ENCODE measurements at regions not wholly inside any gene's neighbourhood (a gene's known extent, or its start where the extent isn't known, plus 50 kb on each side); places are given as distances from the start of the nearest gene placed in this dataset.
"Not testable (repeated sequence)": the region's sequence is repeated elsewhere in the genome, so short reads cannot be mapped to it uniquely, and the experiment has no call there.

- Histone ChIP-seq H3K27me3 (ENCODE audit: control insufficient read depth in 2 of 2, insufficient read depth in 2 of 2, low read length in 2 of 2) (no peaks in the 10 kb centered on the region), H3K9me3 (ENCODE audit: control insufficient read depth in 2 of 3, low read length in 3 of 3) (no peaks in the 10 kb centered on the region), H3K4me3 (ENCODE audit: low read length) (no peak overlapping the region), H3K36me3 (ENCODE audit: control insufficient read depth in 2 of 3, insufficient read depth in 3 of 3, low read length in 3 of 3) (no peaks in the 10 kb centered on the region), H3K27ac (ENCODE audit: low read depth, low read length) (no peak overlapping the region), H3K4me1 (ENCODE audit: control insufficient read depth in 2 of 2, insufficient read depth in 2 of 2, low read length in 2 of 2) (no peaks in the 10 kb centered on the region)
- H3K27ac Mint-ChIP-seq: no peak overlapping the region
- DNase-seq (no peak), ATAC-seq (no peak)
- H3K36me3 Mint-ChIP-seq: no peaks in the 10 kb centered on the region
- no peaks in the 10 kb centered on the region for H3K27me3 Mint-ChIP-seq
- intact Hi-C loops (cut with micrococcal nuclease): no loop called here
- ChIA-PET CTCF (no interaction called here), POLR2A (no interaction called here)
- no peaks in the 10 kb centered on the region for H3K4me1 Mint-ChIP-seq
- peaks cover 0 to 7% (median 4%) of the 10 kb centered on the region in 11 donors for H3K9me3 Mint-ChIP-seq
- H3K4me3 Mint-ChIP-seq: no peak overlapping the region
Measured at GRCh38 chr5:44681906-44682305, 126.8 kb upstream of the MRPS30 start.

- ATAC-seq (no peak), DNase-seq (no peak)
- Mint-ChIP-seq H3K36me3 (no peaks in the 10 kb centered on the region), H3K4me1 (no peaks in the 10 kb centered on the region), H3K4me3 (no peak overlapping the region), H3K27ac (no peak overlapping the region), H3K27me3 (no peaks in the 10 kb centered on the region), H3K9me3 (peaks cover 0 to 10% (median 7%) of the 10 kb centered on the region in 11 donors)
- ChIA-PET CTCF (no interaction called here), POLR2A (no interaction called here)
- Histone ChIP-seq H3K36me3 (ENCODE audit: control insufficient read depth in 2 of 3, insufficient read depth in 3 of 3, low read length in 3 of 3) (no peaks in the 10 kb centered on the region), H3K4me1 (ENCODE audit: control insufficient read depth in 2 of 2, insufficient read depth in 2 of 2, low read length in 2 of 2) (no peaks in the 10 kb centered on the region), H3K27me3 (ENCODE audit: control insufficient read depth in 2 of 2, insufficient read depth in 2 of 2, low read length in 2 of 2) (no peaks in the 10 kb centered on the region), H3K4me3 (ENCODE audit: low read length) (no peak overlapping the region), H3K27ac (ENCODE audit: low read depth, low read length) (no peak overlapping the region), H3K9me3 (ENCODE audit: control insufficient read depth in 2 of 3, low read length in 3 of 3) (no peaks in the 10 kb centered on the region)
- intact Hi-C loops (cut with micrococcal nuclease): no loop called here
Measured at GRCh38 chr5:44679214-44679613, 129.5 kb upstream of the MRPS30 start.

GRCh38 chr5:44675296-44675695, 133.5 kb upstream of the MRPS30 start:
- CTCF ChIA-PET: no interaction called here

GRCh38 chr5:44674461-44674860, 134.3 kb upstream of the MRPS30 start:
- no peaks in the 10 kb centered on the region for H3K9me3 ChIP-seq (ENCODE audit: control insufficient read depth in 2 of 3, low read length in 3 of 3)
- DNase-seq (no peak), ATAC-seq (no peak)
- no peak overlapping the region for H3K4me3 Mint-ChIP-seq
- intact Hi-C loops (cut with micrococcal nuclease): no loop called here
- peaks cover 0 to 17% (median 10%) of the 10 kb centered on the region in 11 donors for H3K9me3 Mint-ChIP-seq
- no peaks in the 10 kb centered on the region for H3K36me3 ChIP-seq (ENCODE audit: control insufficient read depth in 2 of 3, insufficient read depth in 3 of 3, low read length in 3 of 3)
- no peaks in the 10 kb centered on the region for H3K27me3 ChIP-seq (ENCODE audit: control insufficient read depth in 2 of 2, insufficient read depth in 2 of 2, low read length in 2 of 2)
- no peaks in the 10 kb centered on the region for H3K27me3 Mint-ChIP-seq
- ChIA-PET POLR2A (no interaction called here), CTCF (no interaction called here)
- no peaks in the 10 kb centered on the region for H3K4me1 Mint-ChIP-seq
- no peaks in the 10 kb centered on the region for H3K36me3 Mint-ChIP-seq
- no peak overlapping the region for H3K27ac ChIP-seq (ENCODE audit: low read depth, low read length)
- no peak overlapping the region for H3K4me3 ChIP-seq (ENCODE audit: low read length)
- H3K4me1 ChIP-seq (ENCODE audit: control insufficient read depth in 2 of 2, insufficient read depth in 2 of 2, low read length in 2 of 2): no peaks in the 10 kb centered on the region
- H3K27ac Mint-ChIP-seq: no peak overlapping the region

More at GRCh38 chr5:44675296-44675695, 133.5 kb upstream of the MRPS30 start:
- DNase-seq (no peak), ATAC-seq (no peak)
- H3K9me3 ChIP-seq (ENCODE audit: control insufficient read depth in 2 of 3, low read length in 3 of 3): no peaks in the 10 kb centered on the region
- H3K27ac ChIP-seq (ENCODE audit: low read depth, low read length): no peak overlapping the region
- intact Hi-C loops (cut with micrococcal nuclease): no loop called here
- no peaks in the 10 kb centered on the region for H3K36me3 Mint-ChIP-seq
- no peak overlapping the region for H3K4me3 ChIP-seq (ENCODE audit: low read length)
- H3K4me3 Mint-ChIP-seq: no peak overlapping the region
- H3K27ac Mint-ChIP-seq: no peak overlapping the region
- peaks cover 0 to 15% (median 8%) of the 10 kb centered on the region in 11 donors for H3K9me3 Mint-ChIP-seq
- no peaks in the 10 kb centered on the region for H3K27me3 ChIP-seq (ENCODE audit: control insufficient read depth in 2 of 2, insufficient read depth in 2 of 2, low read length in 2 of 2)
- no peaks in the 10 kb centered on the region for H3K27me3 Mint-ChIP-seq
- no peaks in the 10 kb centered on the region for H3K4me1 ChIP-seq (ENCODE audit: control insufficient read depth in 2 of 2, insufficient read depth in 2 of 2, low read length in 2 of 2)
- H3K4me1 Mint-ChIP-seq: no peaks in the 10 kb centered on the region
- H3K36me3 ChIP-seq (ENCODE audit: control insufficient read depth in 2 of 3, insufficient read depth in 3 of 3, low read length in 3 of 3): no peaks in the 10 kb centered on the region
- POLR2A ChIA-PET: no interaction called here

- H3K27me3 ChIP-seq (ENCODE audit: control insufficient read depth in 2 of 2, insufficient read depth in 2 of 2, low read length in 2 of 2); H3K36me3 ChIP-seq (ENCODE audit: control insufficient read depth in 2 of 3, insufficient read depth in 3 of 3, low read length in 3 of 3); H3K27ac Mint-ChIP-seq; POLR2A ChIA-PET; H3K36me3 Mint-ChIP-seq; H3K4me1 ChIP-seq (ENCODE audit: control insufficient read depth in 2 of 2, insufficient read depth in 2 of 2, low read length in 2 of 2); H3K9me3 ChIP-seq (ENCODE audit: control insufficient read depth in 2 of 3, low read length in 3 of 3); intact Hi-C loops (cut with micrococcal nuclease); ATAC-seq; H3K27ac ChIP-seq (ENCODE audit: low read depth, low read length); H3K4me1 Mint-ChIP-seq; DNase-seq; CTCF ChIA-PET; H3K4me3 ChIP-seq (ENCODE audit: low read length); H3K27me3 Mint-ChIP-seq; H3K4me3 Mint-ChIP-seq: not testable (repeated sequence)
- H3K9me3 Mint-ChIP-seq: peaks cover 3 to 30% (median 14%) of the 10 kb centered on the region in 11 donors
Measured at GRCh38 chr5:44668471-44668870, 140.3 kb upstream of the MRPS30 start.

GRCh38 chr5:44665101-44665701, 143.5 kb upstream of the MRPS30 start:
- Histone ChIP-seq H3K36me3 (ENCODE audit: control insufficient read depth in 2 of 3, insufficient read depth in 3 of 3, low read length in 3 of 3) (no peaks in the 10 kb centered on the region), H3K27me3 (ENCODE audit: control insufficient read depth in 2 of 2, insufficient read depth in 2 of 2, low read length in 2 of 2) (no peaks in the 10 kb centered on the region), H3K4me1 (ENCODE audit: control insufficient read depth in 2 of 2, insufficient read depth in 2 of 2, low read length in 2 of 2) (no peaks in the 10 kb centered on the region), H3K27ac (ENCODE audit: low read depth, low read length) (no peak overlapping the region), H3K4me3 (ENCODE audit: low read length) (no peak overlapping the region), H3K9me3 (ENCODE audit: control insufficient read depth in 2 of 3, low read length in 3 of 3) (no peaks in the 10 kb centered on the region)
- H3K4me1 Mint-ChIP-seq: no peaks in the 10 kb centered on the region
- DNase-seq (no peak), ATAC-seq (no peak)
- H3K36me3 Mint-ChIP-seq: peaks cover 0 to 3% (median 0%) of the 10 kb centered on the region in 5 donors
- H3K9me3 Mint-ChIP-seq: peaks cover 4 to 30% (median 15%) of the 10 kb centered on the region in 11 donors
- ChIA-PET CTCF (no interaction called here), POLR2A (no interaction called here)
- H3K27me3 Mint-ChIP-seq: no peaks in the 10 kb centered on the region
- no peak overlapping the region for H3K27ac Mint-ChIP-seq
- no peak overlapping the region for H3K4me3 Mint-ChIP-seq
- intact Hi-C loops (cut with micrococcal nuclease): no loop called here

- Mint-ChIP-seq H3K27ac (no peak overlapping the region), H3K4me3 (no peak overlapping the region), H3K27me3 (no peaks in the 10 kb centered on the region), H3K36me3 (peaks cover 0 to 3% (median 0%) of the 10 kb centered on the region in 5 donors), H3K4me1 (no peaks in the 10 kb centered on the region), H3K9me3 (peaks cover 4 to 30% (median 14%) of the 10 kb centered on the region in 11 donors)
- intact Hi-C loops (cut with micrococcal nuclease): no loop called here
- ATAC-seq: no peak
- ChIA-PET CTCF (no interaction called here), POLR2A (no interaction called here)
- DNase-seq: no peak
- H3K4me3 ChIP-seq (ENCODE audit: low read length): no peak overlapping the region
- no peaks in the 10 kb centered on the region for H3K36me3 ChIP-seq (ENCODE audit: control insufficient read depth in 2 of 3, insufficient read depth in 3 of 3, low read length in 3 of 3)
- H3K9me3 ChIP-seq (ENCODE audit: control insufficient read depth in 2 of 3, low read length in 3 of 3): no peaks in the 10 kb centered on the region
- no peaks in the 10 kb centered on the region for H3K27me3 ChIP-seq (ENCODE audit: control insufficient read depth in 2 of 2, insufficient read depth in 2 of 2, low read length in 2 of 2)
- H3K4me1 ChIP-seq (ENCODE audit: control insufficient read depth in 2 of 2, insufficient read depth in 2 of 2, low read length in 2 of 2): no peaks in the 10 kb centered on the region
- no peak overlapping the region for H3K27ac ChIP-seq (ENCODE audit: low read depth, low read length)
Measured at GRCh38 chr5:44664711-44665100, 144.0 kb upstream of the MRPS30 start.

Measured in naive thymus-derived CD4-positive, alpha-beta T cell (primary cell).